CD4-positive, alpha-beta memory T cell (primary cell): ENCODE measurements at regions not wholly inside any gene's neighbourhood (a gene's known extent, or its start where the extent isn't known, plus 50 kb on each side); places are given as distances from the start of the nearest gene placed in this dataset.

Experiments
- CTCF ChIA-PET: fragments of 350-600 bp; sonication (Branson Sonifier 250); formaldehyde crosslinking; loops from one replicate; lab custom pipeline; 2021; ENCODE audit warnings: inconsistent platforms; ENCODE audit not compliant: partially characterized antibody; lab: Charles Lee
- POLR2A ChIA-PET: fragments of 350-600 bp; sonication (Branson Sonifier 250); formaldehyde crosslinking; loops from one replicate; lab custom pipeline; 2021; ENCODE audit not compliant: partially characterized antibody; lab: Charles Lee
- DNase-seq, 5 donors: peaks; one replicate each; pipeline versions ENCODE4 v3.0.0 to v3.0.0-alpha.2; 2020 to 2022; ENCODE audit warnings: mixed read lengths in 1 of 5
- H3K27ac ChIP-seq: one replicate; pipeline ENCODE4 v1.7.0; 2013; ENCODE audit warnings: low read depth, low read length
- H3K27me3 ChIP-seq: 2 replicates; pipeline ENCODE4 v1.7.0; 2013; ENCODE audit warnings: mild to moderate bottlenecking, low read length, moderate library complexity; ENCODE audit not compliant: insufficient read depth
- H3K36me3 ChIP-seq: 2 replicates; pipeline ENCODE4 v1.7.0; 2013; ENCODE audit warnings: mild to moderate bottlenecking, low read length, moderate library complexity; ENCODE audit not compliant: insufficient read depth
- H3K4me1 ChIP-seq: 2 replicates; pipeline ENCODE4 v1.7.0; 2013; ENCODE audit warnings: mild to moderate bottlenecking, low read length, moderate library complexity; ENCODE audit not compliant: insufficient read depth
- H3K4me3 ChIP-seq, 2 donors: one replicate each; pipeline ENCODE4 v1.7.0; 2013; ENCODE audit warnings: low read length in 2 of 2, mild to moderate bottlenecking in 1 of 2
- H3K9me3 ChIP-seq, 2 donors: one replicate each; pipeline ENCODE4 v1.7.0; 2013; ENCODE audit warnings: low read length in 2 of 2, control low read depth in 1 of 2; ENCODE audit not compliant: control insufficient read depth in 1 of 2
- H3K27ac Mint-ChIP-seq, 7 donors: one replicate each; pipeline ENCODE4 v1.8.0; 2020 to 2021; ENCODE audit warnings: mixed read lengths in 7 of 7, mild to moderate bottlenecking in 6 of 7, inconsistent platforms in 3 of 7, moderate library complexity in 3 of 7
- H3K27me3 Mint-ChIP-seq, 2 donors: one replicate each; pipeline ENCODE4 v1.8.0; 2020 to 2021; ENCODE audit warnings: mixed read lengths in 2 of 2
- H3K36me3 Mint-ChIP-seq, 2 donors: one replicate each; pipeline ENCODE4 v1.8.0; 2020 to 2021; ENCODE audit warnings: mixed read lengths in 2 of 2, inconsistent platforms in 1 of 2, mild to moderate bottlenecking in 1 of 2
- H3K4me1 Mint-ChIP-seq, 4 donors: one replicate each; pipeline ENCODE4 v1.8.0; 2020 to 2021; ENCODE audit warnings: mixed read lengths in 4 of 4, mild to moderate bottlenecking in 1 of 4
- H3K4me3 Mint-ChIP-seq, 8 donors: one replicate each; pipeline ENCODE4 v1.8.0; 2020 to 2021; ENCODE audit warnings: mixed read lengths in 8 of 8, mild to moderate bottlenecking in 7 of 8, moderate library complexity in 6 of 8, inconsistent platforms in 3 of 8
- H3K9me3 Mint-ChIP-seq, 8 donors: one replicate each; pipeline ENCODE4 v1.8.0; 2020 to 2021; ENCODE audit warnings: mixed read lengths in 8 of 8, mild to moderate bottlenecking in 5 of 8, inconsistent platforms in 3 of 8, moderate library complexity in 1 of 8
- intact Hi-C: fragments of 100-400 bp; cut with micrococcal nuclease; formaldehyde crosslinking; loops from one replicate; pipeline ENCODE4 v1.15.1; 2023

DNA sequence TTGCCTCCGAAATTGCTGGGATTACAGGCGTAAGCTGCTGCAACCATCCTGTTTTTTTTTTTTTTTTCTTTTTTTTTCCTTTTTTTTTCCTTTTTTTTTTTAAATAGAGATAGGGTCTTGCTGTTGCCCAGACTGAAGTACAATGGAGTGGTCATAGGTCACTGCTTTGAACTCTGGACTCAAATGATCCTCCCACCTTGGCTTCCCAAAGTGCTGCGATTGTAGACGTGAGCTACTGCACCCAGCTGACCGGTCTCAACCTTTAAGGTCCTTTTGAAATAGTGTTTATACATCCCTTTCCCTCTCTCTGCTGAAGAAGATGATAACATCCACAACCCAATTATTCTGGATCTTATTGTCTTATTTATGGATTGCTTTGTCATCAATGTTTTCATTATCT lies 548.7 kb downstream of the GBA3 start:
- Mint-ChIP-seq H3K36me3 (no peaks in the 10 kb centered on the region), H3K27me3 (no peaks in the 10 kb centered on the region), H3K27ac (no peak overlapping the region), H3K9me3 (peaks cover 0 to 3% (median 0%) of the 10 kb centered on the region in 8 donors), H3K4me3 (no peak overlapping the region), H3K4me1 (no peaks in the 10 kb centered on the region)
- Histone ChIP-seq H3K36me3 (no peaks in the 10 kb centered on the region), H3K27me3 (no peaks in the 10 kb centered on the region), H3K4me1 (no peaks in the 10 kb centered on the region), H3K9me3 (no peaks in the 10 kb centered on the region), H3K27ac (no peak overlapping the region), H3K4me3 (no peak overlapping the region)
- ChIA-PET CTCF (no interaction called here), POLR2A (no interaction called here)
- DNase-seq = no peak
- intact Hi-C loops = no loop called here

GRCh38 chr4:23238848-23239247 lies 546.1 kb downstream of the GBA3 start:
- no peak overlapping the region for H3K27ac Mint-ChIP-seq
- H3K9me3 Mint-ChIP-seq = peaks cover 0 to 4% (median 0%) of the 10 kb centered on the region in 8 donors
- DNase-seq = no peak
- no peaks in the 10 kb centered on the region for H3K4me1 Mint-ChIP-seq
- H3K36me3 Mint-ChIP-seq = no peaks in the 10 kb centered on the region
- ChIA-PET CTCF (no interaction called here), POLR2A (no interaction called here)
- no peak overlapping the region for H3K4me3 ChIP-seq
- no peaks in the 10 kb centered on the region for H3K27me3 ChIP-seq
- H3K27ac ChIP-seq = no peak overlapping the region
- H3K4me3 Mint-ChIP-seq = no peak overlapping the region
- H3K4me1 ChIP-seq = no peaks in the 10 kb centered on the region
- no peaks in the 10 kb centered on the region for H3K36me3 ChIP-seq
- H3K9me3 ChIP-seq = no peaks in the 10 kb centered on the region
- H3K27me3 Mint-ChIP-seq = no peaks in the 10 kb centered on the region
- intact Hi-C loops = no loop called here

- no peaks in the 10 kb centered on the region for H3K9me3 ChIP-seq
- H3K4me3 Mint-ChIP-seq = no peak overlapping the region
- H3K27me3 ChIP-seq = no peaks in the 10 kb centered on the region
- no peaks in the 10 kb centered on the region for H3K36me3 ChIP-seq
- no peak for DNase-seq
- H3K36me3 Mint-ChIP-seq = no peaks in the 10 kb centered on the region
- no peaks in the 10 kb centered on the region for H3K27me3 Mint-ChIP-seq
- H3K4me1 Mint-ChIP-seq = no peaks in the 10 kb centered on the region
- CTCF ChIA-PET = no interaction called here
- H3K27ac Mint-ChIP-seq = no peak overlapping the region
- H3K9me3 Mint-ChIP-seq = peaks cover 0 to 4% (median 0%) of the 10 kb centered on the region in 8 donors
- POLR2A ChIA-PET = no interaction called here
- intact Hi-C loops = no loop called here
- H3K4me1 ChIP-seq = no peaks in the 10 kb centered on the region
- no peak overlapping the region for H3K27ac ChIP-seq
- no peak overlapping the region for H3K4me3 ChIP-seq
Observed at GRCh38 chr4:23237771-23238170, 545.0 kb downstream of the GBA3 start.

DNA sequence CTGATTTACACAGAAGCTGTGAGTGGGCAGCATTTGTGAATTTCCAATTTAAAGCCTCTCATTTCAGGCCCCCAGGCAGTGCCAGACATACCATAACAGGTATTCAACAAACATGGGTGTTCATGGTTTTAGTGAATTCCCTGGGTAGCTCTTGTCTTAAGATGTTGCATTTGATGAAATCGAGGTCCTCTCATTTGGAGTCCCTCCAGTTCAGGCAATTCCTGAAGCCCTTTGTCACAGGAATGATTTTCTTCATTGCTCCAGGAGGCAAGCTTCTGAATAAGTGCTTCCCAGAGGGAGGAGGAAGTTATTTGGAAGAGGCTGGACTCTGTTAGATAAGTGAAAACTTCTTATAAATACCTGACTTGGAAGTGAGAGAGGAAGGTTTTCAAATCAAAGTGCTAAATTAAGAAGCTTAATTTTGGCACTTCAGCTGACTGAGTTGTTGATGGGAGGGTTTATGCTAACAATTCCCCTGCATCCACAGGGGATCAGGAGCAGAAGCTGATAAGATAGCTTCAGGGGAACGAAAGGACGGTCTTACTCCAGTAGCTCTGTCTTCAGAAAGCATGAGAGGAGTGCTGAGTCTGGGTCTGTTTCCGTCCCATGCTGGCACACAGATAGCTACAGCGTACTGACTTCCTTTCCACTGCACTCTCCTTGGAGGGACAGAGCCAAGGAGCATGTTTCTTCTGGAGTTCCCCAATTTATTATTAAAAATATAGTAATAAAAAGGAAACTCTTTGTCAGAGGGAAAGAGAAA lies 543.1 kb downstream of the GBA3 start:
- Histone ChIP-seq H3K9me3 (no peaks in the 10 kb centered on the region), H3K27ac (no peak overlapping the region), H3K4me1 (no peaks in the 10 kb centered on the region), H3K27me3 (no peaks in the 10 kb centered on the region), H3K36me3 (no peaks in the 10 kb centered on the region), H3K4me3 (no peak overlapping the region)
- Mint-ChIP-seq H3K4me3 (no peak overlapping the region), H3K27ac (no peak overlapping the region), H3K4me1 (no peaks in the 10 kb centered on the region), H3K36me3 (no peaks in the 10 kb centered on the region), H3K9me3 (peaks cover 0 to 4% (median 0%) of the 10 kb centered on the region in 8 donors), H3K27me3 (no peaks in the 10 kb centered on the region)
- ChIA-PET CTCF (no interaction called here), POLR2A (no interaction called here)
- no peak for DNase-seq
- intact Hi-C loops = no loop called here

GRCh38 chr4:23234716-23235115 lies 542.0 kb downstream of the GBA3 start:
- Mint-ChIP-seq H3K27me3 (no peaks in the 10 kb centered on the region), H3K4me1 (no peaks in the 10 kb centered on the region), H3K36me3 (no peaks in the 10 kb centered on the region)

DNA sequence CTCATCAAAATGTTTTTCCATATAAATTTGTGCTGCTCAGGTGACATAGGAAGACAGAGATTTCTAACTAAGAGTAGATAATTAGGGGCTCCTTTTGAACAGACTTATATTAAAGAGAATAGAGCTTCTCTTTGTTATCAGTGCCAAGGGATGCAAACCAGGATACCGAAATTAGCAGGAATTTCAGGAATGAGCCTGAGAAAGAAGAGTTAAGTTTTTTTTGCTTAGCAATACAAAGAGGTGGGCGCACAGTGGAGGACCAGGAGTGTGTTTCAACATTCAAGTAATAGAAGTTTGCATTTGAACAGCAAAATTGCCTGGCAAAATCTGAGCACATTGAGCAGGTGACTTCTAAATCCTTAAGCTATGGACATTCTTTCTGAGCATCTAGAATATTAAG lies 541.3 kb downstream of the GBA3 start:
- Histone ChIP-seq H3K4me1 (no peaks in the 10 kb centered on the region), H3K4me3 (no peak overlapping the region), H3K27ac (no peak overlapping the region), H3K9me3 (no peaks in the 10 kb centered on the region), H3K36me3 (no peaks in the 10 kb centered on the region), H3K27me3 (no peaks in the 10 kb centered on the region)
- Mint-ChIP-seq H3K27ac (no peak overlapping the region), H3K27me3 (no peaks in the 10 kb centered on the region), H3K9me3 (peaks cover 0 to 2% (median 0%) of the 10 kb centered on the region in 8 donors), H3K4me1 (no peaks in the 10 kb centered on the region), H3K36me3 (no peaks in the 10 kb centered on the region), H3K4me3 (no peak overlapping the region)
- DNase-seq = no peak
- intact Hi-C loops = no loop called here
- ChIA-PET CTCF (no interaction called here), POLR2A (no interaction called here)

More at GRCh38 chr4:23234716-23235115, 542.0 kb downstream of the GBA3 start:
- Histone ChIP-seq H3K27ac (no peak overlapping the region), H3K27me3 (no peaks in the 10 kb centered on the region), H3K36me3 (no peaks in the 10 kb centered on the region), H3K9me3 (no peaks in the 10 kb centered on the region), H3K4me1 (no peaks in the 10 kb centered on the region), H3K4me3 (no peak overlapping the region)
- Mint-ChIP-seq H3K27ac (no peak overlapping the region), H3K9me3 (peaks cover 0 to 2% (median 0%) of the 10 kb centered on the region in 8 donors), H3K4me3 (no peak overlapping the region)
- ChIA-PET POLR2A (no interaction called here), CTCF (no interaction called here)
- no peak for DNase-seq
- intact Hi-C loops = no loop called here

DNA sequence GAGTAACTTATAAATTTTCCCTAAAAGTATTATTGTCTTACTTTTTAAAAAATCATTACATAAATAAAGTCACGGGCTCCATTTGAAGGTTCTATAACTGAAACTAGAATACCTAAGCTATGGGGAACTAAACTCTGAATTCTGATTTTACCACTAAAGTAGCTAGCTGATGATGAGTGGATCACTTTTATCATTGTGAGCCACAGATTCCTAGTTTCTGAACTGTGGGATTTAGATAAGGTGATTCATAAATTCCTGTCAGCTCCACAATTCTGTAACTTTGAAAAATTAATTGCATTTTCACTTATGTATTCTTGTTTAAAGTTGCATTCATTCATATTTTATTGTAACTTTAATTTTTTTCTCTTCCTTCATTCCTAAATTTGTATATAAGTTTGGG lies 540.9 kb downstream of the GBA3 start:
- H3K36me3 ChIP-seq = no peaks in the 10 kb centered on the region
- no peaks in the 10 kb centered on the region for H3K36me3 Mint-ChIP-seq
- no peak overlapping the region for H3K4me3 ChIP-seq
- no peaks in the 10 kb centered on the region for H3K4me1 ChIP-seq
- CTCF ChIA-PET = no interaction called here
- H3K4me3 Mint-ChIP-seq = no peak overlapping the region
- no peaks in the 10 kb centered on the region for H3K4me1 Mint-ChIP-seq
- no peaks in the 10 kb centered on the region for H3K9me3 ChIP-seq
- DNase-seq = no peak
- no peak overlapping the region for H3K27ac ChIP-seq
- intact Hi-C loops = no loop called here
- no peak overlapping the region for H3K27ac Mint-ChIP-seq
- peaks cover 0 to 2% (median 0%) of the 10 kb centered on the region in 8 donors for H3K9me3 Mint-ChIP-seq
- POLR2A ChIA-PET = no interaction called here
- no peaks in the 10 kb centered on the region for H3K27me3 ChIP-seq
- no peaks in the 10 kb centered on the region for H3K27me3 Mint-ChIP-seq
